Calu3 (cell line): ENCODE measurements at regions not wholly inside any gene's neighbourhood (a gene's known extent, or its start where the extent isn't known, plus 50 kb on each side); places are given as distances from the start of the nearest gene placed in this dataset.

Experiments
- BruUV-seq: library from RNA; stranded (reverse); fragments of 400-500 nt; replicated peaks from 2 replicates; lab custom pipeline; 2021; lab: Mats Ljungman, UMichigan
- CTCF ChIA-PET: fragments of 300-600 bp; sonication (Branson Sonifier 250); formaldehyde crosslinking; loops from one replicate; lab custom pipeline; 2022; ENCODE audit warnings: antibody characterized with exemption; lab: Charles Lee
- DNase-seq: peaks from one replicate; pipeline ENCODE4 v3.0.0; 2022
- H3K27ac Mint-ChIP-seq: one replicate; pipeline ENCODE4 v1.8.0; 2022; ENCODE audit warnings: mixed read lengths; ENCODE audit not compliant: unreplicated experiment
- H3K27me3 Mint-ChIP-seq: one replicate; pipeline ENCODE4 v1.8.0; 2022; ENCODE audit warnings: mixed read lengths; ENCODE audit not compliant: unreplicated experiment
- H3K36me3 Mint-ChIP-seq: one replicate; pipeline ENCODE4 v1.8.0; 2022; ENCODE audit warnings: mild to moderate bottlenecking, moderate library complexity, mixed read lengths; ENCODE audit not compliant: insufficient read depth, unreplicated experiment
- H3K4me1 Mint-ChIP-seq: one replicate; pipeline ENCODE4 v1.8.0; 2022; ENCODE audit warnings: mild to moderate bottlenecking, low read depth, mixed read lengths; ENCODE audit not compliant: unreplicated experiment
- H3K4me3 Mint-ChIP-seq: one replicate; pipeline ENCODE4 v1.8.0; 2022; ENCODE audit warnings: mild to moderate bottlenecking, low read depth, moderate library complexity, mixed read lengths; ENCODE audit not compliant: unreplicated experiment
- H3K9me3 Mint-ChIP-seq: one replicate; pipeline ENCODE4 v1.8.0; 2022; ENCODE audit warnings: low read depth, mixed read lengths; ENCODE audit not compliant: unreplicated experiment
- CTCF ChIP-seq: fragments of 200-600 bp; IDR thresholded peaks from one replicate; pipeline ENCODE4 v1.8.0; 2022; ENCODE audit warnings: antibody characterized with exemption; ENCODE audit not compliant: unreplicated experiment
- intact Hi-C: fragments of 100-400 bp; cut with micrococcal nuclease; formaldehyde crosslinking; loops from one replicate; pipeline ENCODE4 v1.10.0; 2022; ENCODE audit not compliant: unreplicated experiment

DNA sequence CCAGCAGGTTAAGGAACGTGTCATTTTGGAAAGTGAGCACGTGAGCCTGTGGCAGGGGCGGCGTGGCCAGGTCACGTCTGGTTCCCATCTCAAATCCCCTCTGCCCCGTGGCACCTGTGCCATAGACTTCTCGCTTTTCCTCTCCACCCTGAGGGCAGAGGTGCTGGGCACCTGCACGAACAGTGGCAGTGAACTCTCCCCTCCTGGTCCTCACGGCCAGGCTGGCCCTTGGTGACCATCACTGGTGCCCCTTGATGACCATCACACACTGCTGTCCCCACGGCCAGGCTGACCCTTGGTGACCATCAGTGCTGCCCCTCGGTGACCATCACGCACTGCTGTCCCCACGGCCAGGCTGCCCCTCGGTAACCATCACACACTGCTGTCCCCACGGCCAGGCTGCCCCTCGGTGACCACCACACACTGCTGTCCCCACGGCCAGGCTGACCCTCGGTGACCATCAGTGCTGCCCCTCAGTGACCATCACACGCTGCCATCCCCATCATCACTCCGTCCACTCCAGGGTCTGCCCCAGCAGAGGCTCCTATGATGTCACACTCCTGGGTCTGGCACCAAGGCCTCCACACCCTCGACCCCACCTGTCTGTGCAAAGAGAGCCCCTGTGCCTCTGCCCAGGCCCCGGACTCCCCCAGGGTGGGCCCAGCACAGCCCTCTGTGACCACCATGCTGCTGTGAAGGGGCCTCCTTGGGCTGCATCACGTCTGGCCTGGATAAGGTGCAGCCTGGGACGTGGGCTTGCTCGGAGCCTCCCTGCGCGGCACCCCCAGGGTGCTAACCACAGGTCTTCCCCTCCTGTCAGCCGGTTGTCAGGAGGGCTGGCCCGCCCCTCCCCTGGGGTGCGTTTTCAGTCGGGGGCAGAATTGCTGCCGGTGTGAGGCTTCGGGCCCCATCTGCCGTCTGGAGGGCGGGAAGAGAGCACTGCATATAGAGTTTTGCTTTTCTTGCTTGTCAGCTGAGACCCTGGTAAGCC is 738.6 kb downstream of the BRD1 start:
- H3K36me3 Mint-ChIP-seq, result no peaks in the 10 kb centered on the region
- H3K4me1 Mint-ChIP-seq, result no peaks in the 10 kb centered on the region
- no peaks in the 10 kb centered on the region for H3K27me3 Mint-ChIP-seq
- H3K9me3 Mint-ChIP-seq, result peaks cover 11% of the 10 kb centered on the region
- H3K4me3 Mint-ChIP-seq, result no peak overlapping the region
- H3K27ac Mint-ChIP-seq, result no peak overlapping the region
- intact Hi-C loops, result no loop called here
- no peak for DNase-seq
- no TSS peak for BruUV-seq
- CTCF ChIA-PET, result no interaction called here
- TF ChIP-seq CTCF, result no peak

GRCh38 chr22:49087716-49088601 is 739.7 kb downstream of the BRD1 start:
- no peaks in the 10 kb centered on the region for H3K27me3 Mint-ChIP-seq
- no peaks in the 10 kb centered on the region for H3K4me1 Mint-ChIP-seq
- no peak overlapping the region for H3K4me3 Mint-ChIP-seq
- DNase-seq, result no peak
- H3K27ac Mint-ChIP-seq, result no peak overlapping the region
- CTCF ChIA-PET, result no interaction called here
- BruUV-seq, result no TSS peak
- intact Hi-C loops, result no loop called here
- TF ChIP-seq CTCF, result no peak
- no peaks in the 10 kb centered on the region for H3K36me3 Mint-ChIP-seq
- peaks cover 12% of the 10 kb centered on the region for H3K9me3 Mint-ChIP-seq

- no peaks in the 10 kb centered on the region for H3K36me3 Mint-ChIP-seq
- no peak for TF ChIP-seq CTCF
- CTCF ChIA-PET, result no interaction called here
- H3K27ac Mint-ChIP-seq, result no peak overlapping the region
- H3K4me3 Mint-ChIP-seq, result no peak overlapping the region
- no peaks in the 10 kb centered on the region for H3K27me3 Mint-ChIP-seq
- peaks cover 17% of the 10 kb centered on the region for H3K9me3 Mint-ChIP-seq
- no peak for DNase-seq
- intact Hi-C loops, result no loop called here
- no TSS peak for BruUV-seq
- H3K4me1 Mint-ChIP-seq, result no peaks in the 10 kb centered on the region
Measured at GRCh38 chr22:49087198-49087597, 740.5 kb downstream of the BRD1 start.

GRCh38 chr22:49086606-49087157 is 741.0 kb downstream of the BRD1 start:
- BruUV-seq, result no TSS peak
- no peak overlapping the region for H3K4me3 Mint-ChIP-seq
- CTCF ChIA-PET, result no interaction called here
- no peak overlapping the region for H3K27ac Mint-ChIP-seq
- intact Hi-C loops, result no loop called here
- no peak for DNase-seq
- peaks cover 19% of the 10 kb centered on the region for H3K9me3 Mint-ChIP-seq
- H3K27me3 Mint-ChIP-seq, result no peaks in the 10 kb centered on the region
- no peak for TF ChIP-seq CTCF
- no peaks in the 10 kb centered on the region for H3K36me3 Mint-ChIP-seq
- no peaks in the 10 kb centered on the region for H3K4me1 Mint-ChIP-seq
